Cardiac fibroblast (primary cell): ENCODE measurements at regions not wholly inside any gene's neighbourhood (a gene's known extent, or its start where the extent isn't known, plus 50 kb on each side); places are given as distances from the start of the nearest gene placed in this dataset.
A peak's percentile ranks its signal among the peaks of the same experiment; 100 is the strongest.

ENCODE experiments used
- DNase-seq, 2 donors: peaks; one replicate each; pipeline versions ENCODE4 v3.0.0 to v3.0.0-alpha.2; 2010; ENCODE audit warnings: low read depth in 2 of 2
- H3K4me3 ChIP-seq, 2 donors: replicated peaks in 1 of 2; 1 replicate in 1 of 2; 2 replicates in 1 of 2; pipeline ENCODE4 v1.5.1; 2011; ENCODE audit warnings: low read depth in 2 of 2, low read length in 2 of 2, mild to moderate bottlenecking in 2 of 2, moderate library complexity in 1 of 2
- TF ChIP-seq, protein P1 (sequence below): IDR thresholded peaks from one replicate; pipeline ENCODE4 v1.5.1; 2011; ENCODE audit warnings: low read depth, mild to moderate bottlenecking, low read length, inconsistent platforms

DNA sequence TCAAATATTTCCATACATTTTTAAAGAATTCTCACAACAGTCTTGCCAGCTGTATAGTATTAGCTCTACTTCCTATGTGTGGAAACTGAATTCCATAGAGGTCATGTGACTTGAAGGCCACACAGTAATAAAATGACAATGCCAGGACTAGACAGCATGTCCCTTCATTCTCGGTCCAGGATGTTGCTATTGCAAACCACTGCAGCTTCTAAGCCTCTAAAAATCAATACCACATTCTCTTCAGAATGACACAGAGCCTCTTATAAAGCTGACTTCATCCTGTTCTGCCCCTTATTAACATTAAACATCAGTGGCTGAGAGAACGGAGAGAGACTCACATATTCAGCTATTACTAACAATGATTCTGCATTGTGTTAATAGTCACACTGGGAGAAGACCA is 240.3 kb upstream of the PEX5L start:
- TF ChIP-seq, protein P1, sequence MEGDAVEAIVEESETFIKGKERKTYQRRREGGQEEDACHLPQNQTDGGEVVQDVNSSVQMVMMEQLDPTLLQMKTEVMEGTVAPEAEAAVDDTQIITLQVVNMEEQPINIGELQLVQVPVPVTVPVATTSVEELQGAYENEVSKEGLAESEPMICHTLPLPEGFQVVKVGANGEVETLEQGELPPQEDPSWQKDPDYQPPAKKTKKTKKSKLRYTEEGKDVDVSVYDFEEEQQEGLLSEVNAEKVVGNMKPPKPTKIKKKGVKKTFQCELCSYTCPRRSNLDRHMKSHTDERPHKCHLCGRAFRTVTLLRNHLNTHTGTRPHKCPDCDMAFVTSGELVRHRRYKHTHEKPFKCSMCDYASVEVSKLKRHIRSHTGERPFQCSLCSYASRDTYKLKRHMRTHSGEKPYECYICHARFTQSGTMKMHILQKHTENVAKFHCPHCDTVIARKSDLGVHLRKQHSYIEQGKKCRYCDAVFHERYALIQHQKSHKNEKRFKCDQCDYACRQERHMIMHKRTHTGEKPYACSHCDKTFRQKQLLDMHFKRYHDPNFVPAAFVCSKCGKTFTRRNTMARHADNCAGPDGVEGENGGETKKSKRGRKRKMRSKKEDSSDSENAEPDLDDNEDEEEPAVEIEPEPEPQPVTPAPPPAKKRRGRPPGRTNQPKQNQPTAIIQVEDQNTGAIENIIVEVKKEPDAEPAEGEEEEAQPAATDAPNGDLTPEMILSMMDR, result no peak
- H3K4me3 ChIP-seq, result no peak overlapping the region
- peak in 1 of 2 donors; percentile 32 for DNase-seq

- no peak for DNase-seq
- H3K4me3 ChIP-seq, result no peak overlapping the region
- TF ChIP-seq, protein P1, result no peak
Measured at GRCh38 chr3:180278583-180279188, 241.9 kb upstream of the PEX5L start.

- DNase-seq, result peak in 1 of 2 donors; percentile 71
- TF ChIP-seq, protein P1, result no peak
- no peak overlapping the region for H3K4me3 ChIP-seq
Measured at GRCh38 chr3:180280555-180280954, 243.8 kb upstream of the PEX5L start.

DNA sequence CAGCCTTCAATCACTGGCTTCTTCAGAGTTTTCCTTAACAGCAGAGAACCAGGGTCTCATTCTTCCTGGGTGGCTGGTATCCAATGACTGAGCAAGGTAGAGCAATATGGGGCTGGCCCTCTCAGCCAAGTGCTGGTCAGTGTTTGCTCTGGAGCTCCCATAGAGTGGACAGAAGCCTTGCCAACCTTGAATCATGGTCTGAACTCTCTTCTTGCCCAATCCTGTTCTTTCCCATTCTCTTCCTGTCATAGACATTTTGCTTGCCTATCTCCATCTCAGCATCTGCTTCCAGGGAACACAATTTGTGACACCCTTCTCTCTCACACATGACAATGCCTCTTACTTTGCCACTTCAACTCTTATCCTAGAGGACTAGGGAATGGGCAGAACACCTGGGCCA is 245.6 kb upstream of the PEX5L start:
- TF ChIP-seq, protein P1, result no peak
- peak in 1 of 2 donors; percentile 55 for DNase-seq
- no peak overlapping the region for H3K4me3 ChIP-seq

DNA sequence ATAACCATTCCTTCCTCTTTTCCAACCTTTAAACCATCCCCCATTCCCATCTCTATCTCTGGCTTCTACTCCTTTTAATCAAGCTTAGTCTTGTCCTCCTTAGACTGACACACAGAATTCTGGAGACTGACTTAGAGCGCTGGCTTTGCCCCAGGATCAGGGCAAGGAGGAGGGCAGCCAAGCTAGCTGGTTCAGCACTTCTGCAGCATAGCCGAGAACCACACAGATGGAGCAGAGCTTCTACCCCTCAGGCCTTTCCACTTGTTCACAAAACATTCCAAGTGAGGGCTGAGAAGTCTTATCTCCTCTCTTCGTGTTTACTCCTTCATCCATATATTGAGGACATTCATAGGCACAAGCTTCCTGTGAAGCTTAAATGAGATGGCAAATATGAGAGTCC is 246.5 kb upstream of the PEX5L start:
- H3K4me3 ChIP-seq, result no peak overlapping the region
- TF ChIP-seq, protein P1, result no peak
- DNase-seq, result no peak

- H3K4me3 ChIP-seq, result no peak overlapping the region
- DNase-seq, result peak in 1 of 2 donors; percentile 65
- TF ChIP-seq, protein P1, result no peak
Measured at GRCh38 chr3:180284331-180285110, 247.8 kb upstream of the PEX5L start.
